GM21526 (cell line): ENCODE measurements at regions not wholly inside any gene's neighbourhood (a gene's known extent, or its start where the extent isn't known, plus 50 kb on each side); places are given as distances from the start of the nearest gene placed in this dataset.

Experiments used
- ATAC-seq: cut with Tn5 transposase; IDR thresholded peaks from one replicate; pipeline ENCODE4 v1.9.1; 2021; ENCODE audit warnings: moderate library complexity; ENCODE audit not compliant: unreplicated experiment, low FRiP score

- ATAC-seq: no peak
These were observed 62.9 kb upstream of the OXGR1 start for GRCh38 chr13:97057176-97057575.

GRCh38 chr13:97058391-97058790 is 64.1 kb upstream of the OXGR1 start:
- no peak for ATAC-seq

- no peak for ATAC-seq
These were observed 64.7 kb upstream of the OXGR1 start for GRCh38 chr13:97058926-97059325.

GRCh38 chr13:97067017-97067895 is 73.0 kb upstream of the OXGR1 start:
- no peak for ATAC-seq

GRCh38 chr13:97068151-97068550 is 73.9 kb upstream of the OXGR1 start:
- ATAC-seq: no peak

GRCh38 chr13:97069050-97069815 is 75.0 kb upstream of the OXGR1 start:
- ATAC-seq: no peak

GRCh38 chr13:97072297-97072696 is 78.0 kb upstream of the OXGR1 start:
- ATAC-seq: no peak

GRCh38 chr13:97074618-97075017 is 80.3 kb upstream of the OXGR1 start:
- no peak for ATAC-seq

GRCh38 chr13:97076898-97077297 is 82.6 kb upstream of the OXGR1 start:
- no peak for ATAC-seq

GRCh38 chr13:97077341-97077740 is 83.1 kb upstream of the OXGR1 start:
- no peak for ATAC-seq

GRCh38 chr13:97079726-97080125 is 85.5 kb upstream of the OXGR1 start:
- no peak for ATAC-seq

- ATAC-seq: no peak
These were observed 88.4 kb upstream of the OXGR1 start for GRCh38 chr13:97082461-97083207.

GRCh38 chr13:97091196-97091595 is 96.9 kb upstream of the OXGR1 start:
- ATAC-seq: no peak

- no peak for ATAC-seq
These were observed 106.5 kb upstream of the OXGR1 start for GRCh38 chr13:97100821-97101220.

- ATAC-seq: no peak
These were observed 107.8 kb upstream of the OXGR1 start for GRCh38 chr13:97101912-97102708.

GRCh38 chr13:97106323-97106722 is 112.0 kb upstream of the OXGR1 start:
- no peak for ATAC-seq

- no peak for ATAC-seq
These were observed 113.7 kb upstream of the OXGR1 start for GRCh38 chr13:97107815-97108529.

GRCh38 chr13:97108530-97108900 is 113.6 kb upstream of the MBNL2 start:
- ATAC-seq: no peak

GRCh38 chr13:97109256-97109655 is 112.9 kb upstream of the MBNL2 start:
- no peak for ATAC-seq
